ENCODE measurements at regions not wholly inside any gene's neighbourhood (a gene's known extent, or its start where the extent isn't known, plus 50 kb on each side); places are given as distances from the start of the nearest gene placed in this dataset.

- H3K27ac ChIP-seq (ENCODE audit: extremely low read depth, low read depth, low read length): no peak overlapping the region
- no peak overlapping the region for H3K4me3 ChIP-seq (ENCODE audit: low read depth, low read length)
- ChIA-PET CTCF (no interaction called here), POLR2A (no interaction called here)
- H3K36me3 ChIP-seq (ENCODE audit: control insufficient read depth in 2 of 2, insufficient read depth in 1 of 2, low read length in 2 of 2): no peaks in the 10 kb centered on the region
- TF ChIP-seq ZNF433 (tag by site-specific recombination; IDR thresholded peaks at IDR 0.05; ENCODE audit: low read depth): no peak
- no peak for TF ChIP-seq HOXC10 (CRISPR knock-in tag; IDR thresholded peaks at IDR 0.05)
- TF ChIP-seq ZNF423 (tag by site-specific recombination; IDR thresholded peaks at IDR 0.05): no peak
- TF ChIP-seq HIC1 (tag by site-specific recombination; IDR thresholded peaks at IDR 0.05): no peak
- TF ChIP-seq ZNF416 (tag by site-specific recombination; IDR thresholded peaks at IDR 0.05): no peak
- TF ChIP-seq ZFHX2 (tag by site-specific recombination; conservative IDR thresholded peaks at IDR 0.05): no peak
- TF ChIP-seq ZNF248 (tag by site-specific recombination; IDR thresholded peaks at IDR 0.05): no peak
- TF ChIP-seq PRDM1 (tag by site-specific recombination; IDR thresholded peaks at IDR 0.05): no peak
- TF ChIP-seq ZNF157 (tag by site-specific recombination; IDR thresholded peaks at IDR 0.05): no peak
- no peak for TF ChIP-seq ZNF596 (tag by site-specific recombination; IDR thresholded peaks at IDR 0.05)
- no peak for TF ChIP-seq ZNF645 (tag by site-specific recombination; IDR thresholded peaks at IDR 0.05)
- TF ChIP-seq ZNF785 (tag by site-specific recombination; IDR thresholded peaks at IDR 0.05): no peak
- no peak for TF ChIP-seq SCRT1 (tag by site-specific recombination; IDR thresholded peaks at IDR 0.05; ENCODE audit: borderline replicate concordance)
- TF ChIP-seq ZNF571 (tag by site-specific recombination; IDR thresholded peaks at IDR 0.05): no peak
- no peak for TF ChIP-seq ZNF555 (tag by site-specific recombination; conservative IDR thresholded peaks at IDR 0.05)
- no peak for TF ChIP-seq ZNF530 (tag by site-specific recombination; IDR thresholded peaks at IDR 0.05; ENCODE audit: low read depth)
- no peak for TF ChIP-seq ZNF621 (tag by site-specific recombination; IDR thresholded peaks at IDR 0.05)
- no peak for TF ChIP-seq ZSCAN5A (tag by site-specific recombination; IDR thresholded peaks at IDR 0.05)
- no peak for TF ChIP-seq ZNF610 (tag by site-specific recombination; IDR thresholded peaks at IDR 0.05; ENCODE audit: borderline replicate concordance)
- TF ChIP-seq ZNF292 (tag by site-specific recombination; IDR thresholded peaks at IDR 0.05; ENCODE audit: borderline replicate concordance, low read depth): no peak
- H3K9me3 ChIP-seq (ENCODE audit: control insufficient read depth, insufficient read depth, low read depth, low read length): no peaks in the 10 kb centered on the region
- H3K4me1 ChIP-seq (ENCODE audit: control insufficient read depth, insufficient read depth, low read length): peaks cover 15% of the 10 kb centered on the region
These were observed 414.0 kb downstream of the NFIB start for GRCh38 chr9:13899924-13900323.

- CTCF ChIA-PET: interaction anchor here (0.6 kb wide), 1 partner anchor 1018 kb away, joined by 3 read pairs; no protein-coding TSS in a partner anchor
- no peaks in the 10 kb centered on the region for H3K9me3 ChIP-seq (ENCODE audit: control insufficient read depth, insufficient read depth, low read depth, low read length)
These were observed 415.0 kb downstream of the NFIB start for GRCh38 chr9:13898957-13899356.

More at GRCh38 chr9:13898957-13899356, 415.0 kb downstream of the NFIB start:
- Histone ChIP-seq H3K4me1 (ENCODE audit: control insufficient read depth, insufficient read depth, low read length) (peaks cover 15% of the 10 kb centered on the region), H3K36me3 (ENCODE audit: control insufficient read depth in 2 of 2, insufficient read depth in 1 of 2, low read length in 2 of 2) (no peaks in the 10 kb centered on the region), H3K27ac (ENCODE audit: extremely low read depth, low read depth, low read length) (no peak overlapping the region), H3K4me3 (ENCODE audit: low read depth, low read length) (no peak overlapping the region)
- peak; percentile 51 for TF ChIP-seq FEZF1 (tag by site-specific recombination; IDR thresholded peaks at IDR 0.05)
- TF ChIP-seq ZNF398 (tag by site-specific recombination; IDR thresholded peaks at IDR 0.05): no peak
- no peak for TF ChIP-seq ZNF274 (IDR thresholded peaks at IDR 0.05; ENCODE audit: low read length)
- TF ChIP-seq ZNF274 (tag by site-specific recombination; IDR thresholded peaks at IDR 0.05; ENCODE audit: borderline replicate concordance): no peak
- TF ChIP-seq GFI1B (tag by site-specific recombination; IDR thresholded peaks at IDR 0.05): 0 out of 2 replicates have a peak, but pooled peaks have one; percentile 58
- TF ChIP-seq PRDM6 (tag by site-specific recombination; IDR thresholded peaks at IDR 0.05): peak; percentile 48
- POLR2A ChIA-PET: no interaction called here

Data from HEK293 (cell line).